GM20000 (cell line): ENCODE measurements at regions not wholly inside any gene's neighbourhood (a gene's known extent, or its start where the extent isn't known, plus 50 kb on each side); places are given as distances from the start of the nearest gene placed in this dataset.

Experiments
- DNase-seq: peaks from one replicate; pipeline ENCODE4 v3.0.0; 2012; ENCODE audit warnings: low spot score
- CTCF ChIP-seq: IDR thresholded peaks from 2 replicates; pipeline ENCODE4 v1.5.1; 2012; ENCODE audit warnings: mild to moderate bottlenecking, control low read depth; ENCODE audit errors: extremely low read depth, missing control alignments

GRCh38 chr14:82387699-82388098, 854.0 kb upstream of the SEL1L start:
- TF ChIP-seq CTCF = no peak
- no peak for DNase-seq

GRCh38 chr14:82388488-82388887, 854.8 kb upstream of the SEL1L start:
- DNase-seq = no peak
- TF ChIP-seq CTCF = no peak

GRCh38 chr14:82390586-82390985, 856.9 kb upstream of the SEL1L start:
- no peak for DNase-seq
- no peak for TF ChIP-seq CTCF

GRCh38 chr14:82394916-82395315, 861.3 kb upstream of the SEL1L start:
- no peak for TF ChIP-seq CTCF
- no peak for DNase-seq

- DNase-seq = no peak
- no peak for TF ChIP-seq CTCF
These were observed 864.6 kb upstream of the SEL1L start for GRCh38 chr14:82398256-82398655.

- TF ChIP-seq CTCF = no peak
- DNase-seq = no peak
These were observed 870.3 kb upstream of the SEL1L start for GRCh38 chr14:82403987-82404386.

GRCh38 chr14:82410064-82410463, 876.4 kb upstream of the SEL1L start:
- DNase-seq = no peak
- no peak for TF ChIP-seq CTCF
